HG02840 (cell line): ENCODE measurements at regions not wholly inside any gene's neighbourhood (a gene's known extent, or its start where the extent isn't known, plus 50 kb on each side); places are given as distances from the start of the nearest gene placed in this dataset.
"Not testable (repeated sequence)": the region's sequence is repeated elsewhere in the genome, so short reads cannot be mapped to it uniquely, and the experiment has no call there.

Experiments used
- ATAC-seq: cut with Tn5 transposase; IDR thresholded peaks from one replicate; pipeline ENCODE4 v1.9.1; 2021; ENCODE audit warnings: mild to moderate bottlenecking, moderate library complexity, moderate number of reproducible peaks; ENCODE audit not compliant: unreplicated experiment, low FRiP score

GRCh38 chr9:95788021-95788420 is 87.5 kb upstream of the ERCC6L2 start:
- no peak for ATAC-seq

DNA sequence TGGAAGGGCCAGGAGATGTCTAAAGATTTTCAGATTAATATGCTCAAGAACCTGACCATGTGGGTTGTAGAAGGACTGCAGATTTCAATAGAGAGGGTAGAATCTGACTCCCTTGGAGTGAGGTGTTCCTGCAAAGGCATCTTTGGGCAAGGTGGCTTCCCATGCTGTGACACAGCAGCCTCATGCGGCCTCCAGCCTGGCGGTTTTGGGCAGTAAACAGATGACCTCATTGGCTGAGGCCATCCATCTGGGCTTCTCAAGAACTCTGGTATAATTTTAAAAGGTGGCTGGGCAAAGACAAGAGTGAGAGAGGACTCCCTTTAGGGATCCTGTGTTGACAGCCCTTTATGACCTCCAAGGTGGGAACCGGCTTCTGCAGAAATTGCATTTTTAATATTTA is 90.3 kb upstream of the ERCC6L2 start:
- ATAC-seq: no peak

- ATAC-seq: no peak
Measured at GRCh38 chr9:95784318-95784717, 91.2 kb upstream of the ERCC6L2 start.

GRCh38 chr9:95783426-95783975 is 92.0 kb upstream of the ERCC6L2 start:
- ATAC-seq: no peak

- ATAC-seq: no peak
Measured at GRCh38 chr9:95780751-95781150, 94.7 kb upstream of the ERCC6L2 start.

GRCh38 chr9:95780121-95780520 is 95.4 kb upstream of the ERCC6L2 start:
- ATAC-seq: no peak

DNA sequence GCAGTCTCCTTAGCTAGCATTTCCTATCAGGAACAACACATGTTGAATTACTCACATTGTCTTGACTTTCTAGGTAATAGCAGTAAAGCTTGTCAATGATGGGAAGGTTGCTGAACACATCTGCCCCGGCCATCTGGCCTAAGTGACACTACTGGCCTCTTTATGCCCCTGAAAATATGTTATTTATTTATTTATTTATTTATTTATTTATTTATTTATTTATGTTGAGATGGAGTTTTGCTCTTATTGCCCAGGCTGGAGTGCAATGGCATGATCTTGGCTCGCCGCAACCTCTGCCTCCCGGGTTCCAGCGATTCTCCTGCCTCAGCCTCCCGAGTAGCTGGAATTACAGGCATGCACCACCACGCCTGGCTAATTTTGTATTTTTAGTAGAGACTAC is 95.9 kb upstream of the ERCC6L2 start:
- not testable (repeated sequence) for ATAC-seq

GRCh38 chr9:95778957-95779356 is 96.5 kb upstream of the ERCC6L2 start:
- ATAC-seq: no peak

GRCh38 chr9:95777136-95777535 is 98.4 kb upstream of the ERCC6L2 start:
- ATAC-seq: no peak

- ATAC-seq: no peak
Measured at GRCh38 chr9:95776176-95776575, 99.3 kb upstream of the ERCC6L2 start.

- ATAC-seq: no peak
Measured at GRCh38 chr9:95775191-95775590, 100.3 kb upstream of the ERCC6L2 start.

DNA sequence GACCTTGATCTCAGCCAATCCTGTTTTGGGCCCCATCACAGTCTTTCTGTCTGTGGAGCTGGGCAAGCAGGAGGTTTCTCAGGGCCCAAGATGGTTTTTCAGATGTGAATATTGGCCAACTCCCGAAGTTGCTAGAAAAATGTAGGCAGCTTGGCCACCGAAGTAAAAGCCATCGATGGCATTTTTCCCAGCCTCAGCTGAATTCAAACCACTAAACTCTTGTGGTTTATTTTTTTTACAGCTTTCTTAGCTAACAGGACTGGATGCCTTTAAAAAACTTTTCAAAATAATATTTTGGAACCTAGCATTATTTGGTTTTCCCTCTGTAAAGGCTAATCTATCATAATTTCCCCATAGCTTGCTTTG is 102.5 kb upstream of the ERCC6L2 start:
- no peak for ATAC-seq

- no peak for ATAC-seq
Measured at GRCh38 chr9:95772320-95773052, 103.0 kb upstream of the ERCC6L2 start.

- ATAC-seq: no peak
Measured at GRCh38 chr9:95771556-95772246, 103.8 kb upstream of the ERCC6L2 start.

DNA sequence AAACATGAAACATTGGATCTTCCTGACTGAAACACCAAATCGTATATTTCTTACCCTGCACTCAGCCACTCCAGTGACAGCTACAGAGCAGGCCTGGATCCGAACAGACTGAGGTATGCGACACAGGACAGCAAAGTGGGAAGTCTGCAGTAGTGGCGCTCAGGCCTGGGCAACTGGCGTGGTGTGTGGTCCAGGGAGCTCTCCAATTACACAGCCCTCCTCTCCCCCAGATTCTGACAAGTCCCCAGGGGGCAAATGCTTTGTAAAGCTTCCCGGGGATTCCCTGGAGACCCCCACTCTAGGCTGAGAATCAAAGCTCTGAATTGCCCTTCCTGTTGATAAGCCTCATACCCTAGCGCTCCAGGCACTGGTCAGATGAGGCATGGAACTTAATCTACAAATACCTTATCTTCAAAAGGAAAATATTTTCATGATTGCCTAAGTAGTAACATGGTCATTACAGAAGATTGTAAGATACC is 104.8 kb upstream of the ERCC6L2 start:
- no peak for ATAC-seq

DNA sequence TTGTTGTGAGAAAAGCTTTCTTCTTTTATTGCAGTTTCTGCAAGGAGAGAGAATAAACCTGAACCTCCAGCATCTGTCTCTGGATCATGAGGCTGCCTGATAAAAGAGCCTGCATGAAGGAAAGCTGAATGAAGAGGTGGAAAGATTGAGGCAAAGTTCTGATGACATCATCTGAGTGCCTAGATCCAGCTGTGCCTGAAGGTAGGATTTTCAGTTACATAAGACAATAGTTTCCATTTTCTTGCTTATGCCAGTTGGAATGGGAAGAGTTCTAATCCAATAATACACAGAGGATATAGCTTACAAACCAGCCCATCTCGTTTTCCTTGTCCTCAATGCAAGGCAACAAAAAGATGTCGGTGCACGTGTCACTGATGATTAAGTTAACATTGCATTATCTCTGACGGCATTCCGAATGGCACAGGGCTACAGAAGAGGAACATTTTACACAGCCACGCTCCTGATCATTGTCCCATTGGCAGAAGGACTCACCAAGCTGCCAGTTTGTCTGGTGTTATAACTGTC is 105.5 kb upstream of the ERCC6L2 start:
- ATAC-seq: no peak

DNA sequence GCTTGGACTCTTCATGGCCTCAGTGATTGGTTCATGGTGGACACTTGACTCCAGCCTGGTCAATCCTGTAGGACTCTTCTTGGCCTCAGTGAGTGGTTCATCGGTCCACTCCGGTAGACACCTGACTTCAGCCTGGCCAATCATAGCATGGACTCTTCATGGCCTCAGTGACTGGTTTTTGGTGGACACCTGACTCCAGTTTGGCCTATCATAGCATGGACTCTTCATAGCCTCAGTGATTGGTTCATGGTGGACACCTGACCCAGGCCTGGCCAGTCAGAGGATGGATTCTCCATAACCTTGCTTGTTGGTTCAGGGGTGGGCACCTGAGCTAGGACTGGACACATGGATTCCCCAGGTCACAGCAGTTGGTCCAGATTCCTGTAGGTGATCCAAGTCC is 106.0 kb upstream of the ERCC6L2 start:
- ATAC-seq: no peak

DNA sequence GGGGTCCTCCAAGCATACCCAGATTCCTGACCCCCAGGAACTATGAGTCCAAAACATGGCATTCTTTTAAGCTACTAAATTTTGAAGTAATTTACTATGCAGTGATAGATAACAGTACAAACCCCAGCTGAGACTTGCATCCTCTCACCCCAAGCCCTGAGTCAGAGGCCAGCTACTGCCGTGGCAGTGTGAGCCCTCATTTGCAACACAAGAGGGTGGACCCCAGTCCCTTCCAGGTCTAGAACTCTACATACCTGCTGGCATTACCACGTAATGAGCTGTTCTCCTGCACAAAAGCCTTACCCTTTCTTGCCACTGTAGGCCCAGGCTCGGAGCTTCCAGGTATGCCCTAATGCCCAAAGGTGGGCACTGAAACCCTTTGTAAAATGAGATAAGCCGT is 108.6 kb upstream of the ERCC6L2 start:
- ATAC-seq: no peak

DNA sequence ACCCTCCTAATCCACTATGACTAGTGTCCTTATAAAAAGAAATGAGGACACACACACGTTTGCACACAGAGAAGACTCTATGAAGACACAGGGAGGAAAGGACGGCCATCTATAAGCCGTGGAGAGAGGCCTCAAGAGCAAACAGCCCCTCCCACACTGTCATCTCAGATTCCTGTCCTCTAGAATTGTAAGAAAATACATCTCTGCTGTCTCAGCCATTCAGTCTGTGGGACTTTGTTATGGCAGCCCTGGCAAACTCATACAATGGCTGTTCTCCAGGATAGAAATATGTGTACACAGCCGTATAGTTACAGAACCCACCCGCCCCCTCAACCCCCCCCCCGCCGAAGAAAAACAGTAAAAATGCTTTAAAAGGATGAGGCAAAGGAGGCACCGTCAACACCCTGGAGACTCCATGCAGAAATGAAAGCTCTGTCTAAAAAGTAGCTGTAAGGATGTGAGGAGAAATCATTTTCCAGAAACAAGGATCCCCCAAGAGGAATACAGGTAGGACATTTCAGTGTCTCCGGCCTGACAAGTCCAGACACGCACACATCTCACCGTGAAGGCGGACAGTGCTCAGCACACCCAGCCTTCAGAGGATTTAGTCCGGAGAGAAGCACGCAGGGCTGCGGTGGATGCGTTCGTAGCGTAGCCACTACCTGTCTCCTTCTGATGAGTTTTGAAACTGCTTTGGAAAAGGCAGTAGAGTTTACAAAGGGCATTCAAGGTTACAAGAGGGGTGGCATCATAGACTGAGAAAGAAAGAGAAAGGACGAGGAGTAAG is 110.8 kb upstream of the ERCC6L2 start:
- ATAC-seq: no peak

DNA sequence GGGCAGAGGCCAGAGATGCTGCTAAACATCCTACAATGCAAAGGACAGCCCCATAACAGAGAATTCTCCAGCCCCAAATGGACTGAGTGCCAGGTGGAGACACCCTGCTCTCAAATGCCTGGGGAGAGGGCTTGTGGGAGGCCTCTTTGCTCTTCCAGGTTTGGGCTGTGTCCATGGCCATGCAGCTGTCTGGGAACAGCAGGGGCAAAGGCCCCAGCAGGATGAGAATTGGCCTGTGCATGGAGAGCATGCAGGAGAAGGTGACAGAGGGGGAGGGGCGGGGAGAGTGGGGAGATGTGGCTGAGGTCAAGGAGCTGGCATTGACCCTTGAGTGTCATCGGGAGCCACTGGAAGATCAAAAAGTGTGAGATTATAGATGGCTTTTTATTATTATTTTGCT is 111.5 kb upstream of the ERCC6L2 start:
- no peak for ATAC-seq

DNA sequence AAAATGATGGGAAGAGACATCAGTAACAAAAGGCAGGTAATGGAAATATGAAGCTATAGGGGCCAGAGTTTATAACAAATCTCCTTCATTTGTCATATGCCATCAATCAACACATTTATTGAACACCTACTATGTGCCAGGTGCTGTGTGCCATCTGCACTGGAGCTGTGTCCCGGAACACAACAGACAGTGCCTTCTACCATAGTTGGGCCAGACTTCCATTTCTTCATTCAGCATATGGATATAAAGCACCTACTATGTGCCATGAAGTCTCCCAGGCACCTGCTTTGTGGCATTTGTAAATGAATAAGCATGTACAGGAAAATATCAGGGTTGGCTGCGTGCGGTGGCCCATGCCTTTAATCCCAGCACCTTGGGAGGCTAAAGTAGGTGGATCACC is 112.5 kb upstream of the ERCC6L2 start:
- ATAC-seq: no peak
